Lower leg skin (tissue), 4 donors: ENCODE measurements at regions not wholly inside any gene's neighbourhood (a gene's known extent, or its start where the extent isn't known, plus 50 kb on each side); places are given as distances from the start of the nearest gene placed in this dataset.

Experiments
- DNase-seq, 2 donors: peaks; one replicate each; pipeline ENCODE4 v3.0.0-alpha.2; 2019; ENCODE audit warnings: low spot score in 2 of 2
- H3K4me3 ChIP-seq: fragments of 200-600 bp; sonication (generic); 2 replicates; pipeline ENCODE4 v1.5.1; 2017; ENCODE audit warnings: mild to moderate bottlenecking, low read depth; ENCODE audit not compliant: poor library complexity, severe bottlenecking
- POLR2A ChIP-seq, 2 donors: fragments of 450-650 bp; IDR thresholded peaks; one replicate each; pipeline ENCODE4 v1.6.1; 2016 to 2017; ENCODE audit warnings: antibody characterized with exemption in 2 of 2, mild to moderate bottlenecking in 1 of 2, moderate library complexity in 1 of 2
- WGBS, 2 donors: methylation state at CpG; one replicate each; pipeline ENCODE4 v1.1.5; 2018; 5-methylcytosine and 5-hydroxymethylcytosine counted together
- intact Hi-C: fragments of 100-400 bp; cut with DNase I; formaldehyde crosslinking; loops from one replicate; pipeline ENCODE4 v1.15.0; 2023; ENCODE audit warnings: low total_unique reads
- TF ChIP-seq, protein P1 (sequence below), 3 donors: fragments of 450-650 bp; IDR thresholded peaks; one replicate each; pipeline ENCODE4 v1.5.1; 2016; ENCODE audit warnings: antibody characterized with exemption in 3 of 3, mild to moderate bottlenecking in 3 of 3, moderate library complexity in 2 of 3

GRCh38 chr12:92478692-92479091 lies 224.1 kb upstream of the PLEKHG7 start:
- DNase-seq, result no peak
- no peak for TF ChIP-seq POLR2A (IDR thresholded peaks at IDR 0.05)
- TF ChIP-seq, protein P1, sequence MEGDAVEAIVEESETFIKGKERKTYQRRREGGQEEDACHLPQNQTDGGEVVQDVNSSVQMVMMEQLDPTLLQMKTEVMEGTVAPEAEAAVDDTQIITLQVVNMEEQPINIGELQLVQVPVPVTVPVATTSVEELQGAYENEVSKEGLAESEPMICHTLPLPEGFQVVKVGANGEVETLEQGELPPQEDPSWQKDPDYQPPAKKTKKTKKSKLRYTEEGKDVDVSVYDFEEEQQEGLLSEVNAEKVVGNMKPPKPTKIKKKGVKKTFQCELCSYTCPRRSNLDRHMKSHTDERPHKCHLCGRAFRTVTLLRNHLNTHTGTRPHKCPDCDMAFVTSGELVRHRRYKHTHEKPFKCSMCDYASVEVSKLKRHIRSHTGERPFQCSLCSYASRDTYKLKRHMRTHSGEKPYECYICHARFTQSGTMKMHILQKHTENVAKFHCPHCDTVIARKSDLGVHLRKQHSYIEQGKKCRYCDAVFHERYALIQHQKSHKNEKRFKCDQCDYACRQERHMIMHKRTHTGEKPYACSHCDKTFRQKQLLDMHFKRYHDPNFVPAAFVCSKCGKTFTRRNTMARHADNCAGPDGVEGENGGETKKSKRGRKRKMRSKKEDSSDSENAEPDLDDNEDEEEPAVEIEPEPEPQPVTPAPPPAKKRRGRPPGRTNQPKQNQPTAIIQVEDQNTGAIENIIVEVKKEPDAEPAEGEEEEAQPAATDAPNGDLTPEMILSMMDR (IDR thresholded peaks at IDR 0.05), result no peak
- H3K4me3 ChIP-seq, result no peak overlapping the region
- WGBS, 2 donors, result 11 to 51% methylated on average over 2 of the region's 2 CpGs
- intact Hi-C loops, result no loop called here

DNA sequence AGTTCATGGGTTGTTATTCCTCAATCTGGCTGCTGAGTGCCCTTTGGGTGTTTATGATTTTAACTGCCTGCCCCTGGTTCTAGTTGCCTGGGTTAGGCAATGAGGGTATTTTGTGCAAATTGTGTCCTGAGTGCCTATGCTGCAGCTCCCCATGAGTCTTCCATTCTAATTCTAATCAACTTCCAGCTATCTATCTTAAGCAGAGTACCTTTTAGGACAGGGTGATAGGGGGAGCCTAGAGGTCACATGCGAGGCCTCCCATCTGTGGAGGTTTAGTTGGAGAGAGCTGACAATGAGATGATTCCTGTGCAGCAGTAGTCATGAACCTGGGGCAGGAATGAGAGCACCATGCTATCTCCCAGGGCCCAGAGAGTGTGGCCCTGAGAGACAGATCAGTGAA lies 225.9 kb upstream of the PLEKHG7 start:
- intact Hi-C loops, result no loop called here
- no peak overlapping the region for H3K4me3 ChIP-seq
- 100% methylated on average over 1 of the region's 1 CpG for WGBS, 2 donors
- DNase-seq, result no peak
- TF ChIP-seq, protein P1 (IDR thresholded peaks at IDR 0.05), result no peak
- no peak for TF ChIP-seq POLR2A (IDR thresholded peaks at IDR 0.05)

DNA sequence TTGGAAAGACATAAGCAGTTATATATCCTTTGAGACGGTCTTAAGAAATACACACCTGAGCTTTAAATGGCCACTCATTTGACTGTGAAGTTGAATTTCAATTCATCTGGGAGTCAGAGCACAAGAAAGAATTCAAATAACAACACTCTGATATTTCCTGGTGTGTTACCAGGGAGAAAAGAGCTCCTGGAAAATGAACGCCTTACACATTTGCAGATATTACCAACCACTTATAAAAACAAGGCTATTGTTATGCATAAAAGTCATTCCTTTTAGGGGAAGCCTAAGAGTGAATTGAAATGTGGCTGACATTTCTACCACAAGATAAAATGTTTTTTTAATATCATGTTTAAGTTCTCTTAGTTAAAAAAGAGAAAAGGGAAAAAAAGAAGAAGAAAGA lies 229.2 kb upstream of the PLEKHG7 start:
- WGBS, 2 donors, result 81 to 85% methylated on average over 2 of the region's 2 CpGs
- DNase-seq, result no peak
- intact Hi-C loops, result no loop called here
- TF ChIP-seq, protein P1 (IDR thresholded peaks at IDR 0.05), result no peak
- no peak for TF ChIP-seq POLR2A (IDR thresholded peaks at IDR 0.05)
- no peak overlapping the region for H3K4me3 ChIP-seq

- H3K4me3 ChIP-seq, result no peak overlapping the region
- intact Hi-C loops, result no loop called here
- WGBS, 2 donors, result 97% methylated on average over 2 of the region's 2 CpGs
- TF ChIP-seq, protein P1 (IDR thresholded peaks at IDR 0.05), result no peak
- TF ChIP-seq POLR2A (IDR thresholded peaks at IDR 0.05), result no peak
- DNase-seq, result no peak
Observed at GRCh38 chr12:92472201-92472600, 230.6 kb upstream of the PLEKHG7 start.

- DNase-seq, result no peak
Observed at GRCh38 chr12:92471551-92471950, 231.2 kb upstream of the PLEKHG7 start.

DNA sequence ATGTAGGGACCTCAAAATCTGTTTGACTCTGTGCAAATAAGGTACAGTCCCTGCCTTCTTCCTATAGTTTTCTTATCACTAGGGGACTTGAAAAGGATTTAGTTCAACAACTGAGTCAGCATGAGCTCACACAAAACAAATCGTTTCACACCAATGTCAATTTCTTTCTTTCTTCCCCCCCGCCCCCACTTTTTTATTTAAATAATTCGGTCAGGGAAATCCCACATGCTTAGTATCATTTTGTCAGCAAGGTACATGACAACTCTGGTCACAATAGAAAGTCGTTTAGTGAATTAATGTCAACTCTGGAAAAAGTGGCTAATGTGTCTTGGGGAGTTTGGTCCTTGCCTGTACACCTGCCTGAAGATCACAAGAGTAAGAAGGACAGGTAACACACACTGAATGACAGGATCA lies 232.2 kb upstream of the PLEKHG7 start:
- no peak for TF ChIP-seq POLR2A (IDR thresholded peaks at IDR 0.05)
- TF ChIP-seq, protein P1 (IDR thresholded peaks at IDR 0.05), result no peak

More at GRCh38 chr12:92471551-92471950, 231.2 kb upstream of the PLEKHG7 start:
- TF ChIP-seq, protein P1 (IDR thresholded peaks at IDR 0.05), result no peak
- TF ChIP-seq POLR2A (IDR thresholded peaks at IDR 0.05), result no peak
- intact Hi-C loops, result no loop called here
- no peak overlapping the region for H3K4me3 ChIP-seq
- 94 to 98% methylated on average over 1 of the region's 1 CpG for WGBS, 2 donors

More for the DNA sequence above, 232.2 kb upstream of the PLEKHG7 start:
- whole genome bisulfite sequencing, 2 donors, result 89 to 92% methylated on average over 4 of the region's 4 CpGs
- intact Hi-C loops, result no loop called here
- H3K4me3 ChIP-seq, result no peak overlapping the region
- no peak for DNase-seq
